Stomach (tissue), 4 donors: ENCODE measurements at regions not wholly inside any gene's neighbourhood (a gene's known extent, or its start where the extent isn't known, plus 50 kb on each side); places are given as distances from the start of the nearest gene placed in this dataset.

ENCODE experiments used
- EP300 ChIP-seq: sonication (generic); formaldehyde crosslinking; IDR thresholded peaks from one replicate; pipeline ENCODE4 v1.6.1; 2017; ENCODE audit warnings: antibody characterized with exemption
- POLR2A ChIP-seq, 4 donors: fragments of 450-650 bp; IDR thresholded peaks; one replicate each; pipeline ENCODE4 v1.6.1; 2016; ENCODE audit warnings: antibody characterized with exemption in 4 of 4, control low read depth in 2 of 4, mild to moderate bottlenecking in 1 of 4, moderate library complexity in 1 of 4
- POLR2AphosphoS5 ChIP-seq, 3 donors: sonication (generic); formaldehyde crosslinking; IDR thresholded peaks; one replicate each; pipeline ENCODE4 v1.6.1; 2016; ENCODE audit warnings: antibody characterized with exemption in 3 of 3
- TF ChIP-seq, protein P1 (sequence below), 7 experiments: fragments of 450-650 bp in 4 of 7; fragments of 200-600 bp in 3 of 7; sonication (generic) in 3 of 7; IDR thresholded peaks; one replicate each; pipeline ENCODE4 v1.5.1; 2016 to 2019; ENCODE audit warnings: antibody characterized with exemption in 7 of 7, control low read depth in 2 of 7, mild to moderate bottlenecking in 1 of 7

DNA sequence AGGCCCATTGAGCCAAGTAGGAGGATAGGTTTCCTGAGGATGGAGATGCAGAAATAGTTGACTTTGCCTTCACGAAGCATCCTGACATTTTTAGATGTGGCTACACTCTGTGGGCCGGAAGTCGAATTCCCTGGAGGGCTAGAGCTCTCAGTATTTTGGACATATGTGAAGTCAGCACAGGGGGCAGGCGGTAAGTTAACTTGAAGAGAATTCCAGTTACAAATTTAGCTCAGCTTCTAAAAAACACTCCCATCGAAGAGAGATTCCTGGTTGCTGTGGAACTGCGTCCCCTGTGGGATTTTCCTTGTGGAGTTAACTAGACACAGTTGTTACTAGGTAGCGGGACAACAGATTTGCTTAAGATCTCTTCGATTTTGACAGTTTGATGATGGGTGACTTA lies 161.9 kb upstream of the RGMA start:
- TF ChIP-seq POLR2A (IDR thresholded peaks at IDR 0.05) (no peak), EP300 (no peak), POLR2AphosphoS5 (IDR thresholded peaks at IDR 0.05) (no peak)
- TF ChIP-seq, protein P1, sequence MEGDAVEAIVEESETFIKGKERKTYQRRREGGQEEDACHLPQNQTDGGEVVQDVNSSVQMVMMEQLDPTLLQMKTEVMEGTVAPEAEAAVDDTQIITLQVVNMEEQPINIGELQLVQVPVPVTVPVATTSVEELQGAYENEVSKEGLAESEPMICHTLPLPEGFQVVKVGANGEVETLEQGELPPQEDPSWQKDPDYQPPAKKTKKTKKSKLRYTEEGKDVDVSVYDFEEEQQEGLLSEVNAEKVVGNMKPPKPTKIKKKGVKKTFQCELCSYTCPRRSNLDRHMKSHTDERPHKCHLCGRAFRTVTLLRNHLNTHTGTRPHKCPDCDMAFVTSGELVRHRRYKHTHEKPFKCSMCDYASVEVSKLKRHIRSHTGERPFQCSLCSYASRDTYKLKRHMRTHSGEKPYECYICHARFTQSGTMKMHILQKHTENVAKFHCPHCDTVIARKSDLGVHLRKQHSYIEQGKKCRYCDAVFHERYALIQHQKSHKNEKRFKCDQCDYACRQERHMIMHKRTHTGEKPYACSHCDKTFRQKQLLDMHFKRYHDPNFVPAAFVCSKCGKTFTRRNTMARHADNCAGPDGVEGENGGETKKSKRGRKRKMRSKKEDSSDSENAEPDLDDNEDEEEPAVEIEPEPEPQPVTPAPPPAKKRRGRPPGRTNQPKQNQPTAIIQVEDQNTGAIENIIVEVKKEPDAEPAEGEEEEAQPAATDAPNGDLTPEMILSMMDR (IDR thresholded peaks at IDR 0.05), result no peak
